ENCODE measurements at regions not wholly inside any gene's neighbourhood (a gene's known extent, or its start where the extent isn't known, plus 50 kb on each side); places are given as distances from the start of the nearest gene placed in this dataset.
"Not testable (repeated sequence)": the region's sequence is repeated elsewhere in the genome, so short reads cannot be mapped to it uniquely, and the experiment has no call there.

- no peak for TF ChIP-seq CTCF (IDR thresholded peaks at IDR 0.05; ENCODE audit: insufficient read depth, missing control alignments)
- FAIRE-seq (no peak), DNase-seq (ENCODE audit: insufficient read length, low spot score) (no peak)
Observed at GRCh38 chr7:110461621-110462020, 629.3 kb upstream of the LRRN3 start.

GRCh38 chr7:110470420-110470819, 620.5 kb upstream of the LRRN3 start:
- FAIRE-seq (no peak), DNase-seq (ENCODE audit: insufficient read length, low spot score) (no peak)
- TF ChIP-seq CTCF (IDR thresholded peaks at IDR 0.05; ENCODE audit: insufficient read depth, missing control alignments): no peak

GRCh38 chr7:110472419-110472818, 618.5 kb upstream of the LRRN3 start:
- not testable (repeated sequence) for FAIRE-seq; DNase-seq (ENCODE audit: insufficient read length, low spot score)

- FAIRE-seq: no peak
- DNase-seq (ENCODE audit: insufficient read length, low spot score): no peak
- no peak for TF ChIP-seq CTCF (IDR thresholded peaks at IDR 0.05; ENCODE audit: insufficient read depth, missing control alignments)
Observed at GRCh38 chr7:110480964-110481363, 610.0 kb upstream of the LRRN3 start.

- TF ChIP-seq CTCF (IDR thresholded peaks at IDR 0.05; ENCODE audit: insufficient read depth, missing control alignments): no peak
- DNase-seq (ENCODE audit: insufficient read length, low spot score) (no peak), FAIRE-seq (no peak)
Observed at GRCh38 chr7:110483553-110483952, 607.4 kb upstream of the LRRN3 start.

GRCh38 chr7:110484356-110484755, 606.6 kb upstream of the LRRN3 start:
- no peak for TF ChIP-seq CTCF (IDR thresholded peaks at IDR 0.05; ENCODE audit: insufficient read depth, missing control alignments)
- DNase-seq (ENCODE audit: insufficient read length, low spot score) (no peak), FAIRE-seq (no peak)

- TF ChIP-seq CTCF (IDR thresholded peaks at IDR 0.05; ENCODE audit: insufficient read depth, missing control alignments): no peak
- FAIRE-seq: no peak
- no peak for DNase-seq (ENCODE audit: insufficient read length, low spot score)
Observed at GRCh38 chr7:110486549-110486948, 604.4 kb upstream of the LRRN3 start.

GRCh38 chr7:110502888-110503465, 588.0 kb upstream of the LRRN3 start:
- TF ChIP-seq CTCF (IDR thresholded peaks at IDR 0.05; ENCODE audit: insufficient read depth, missing control alignments): no peak
- DNase-seq (ENCODE audit: insufficient read length, low spot score) (no peak), FAIRE-seq (no peak)
